Gastroesophageal sphincter (tissue), 4 donors: ENCODE measurements at regions not wholly inside any gene's neighbourhood (a gene's known extent, or its start where the extent isn't known, plus 50 kb on each side); places are given as distances from the start of the nearest gene placed in this dataset.

Experiments used
- ATAC-seq: fragments of 150-250 bp; one replicate; pipeline ENCODE4 v1.9.1; 2016; ENCODE audit warnings: mild to moderate bottlenecking, moderate library complexity
- H3K27ac ChIP-seq, 4 donors: fragments of 200-600 bp; sonication (generic) in 3 of 4; 1 replicate in 3 of 4; 2 replicates in 1 of 4; pipeline ENCODE4 v1.5.1; 2016 to 2019
- H3K27me3 ChIP-seq: fragments of 200-600 bp; sonication (generic); one replicate; pipeline ENCODE4 v1.5.1; 2019
- H3K36me3 ChIP-seq, 2 donors: fragments of 200-600 bp; sonication (generic); one replicate each; pipeline ENCODE4 v1.5.1; 2019; ENCODE audit warnings: control low read depth in 1 of 2
- H3K4me1 ChIP-seq, 3 donors: fragments of 200-600 bp; sonication (generic); 1 replicate in 2 of 3; 2 replicates in 1 of 3; pipeline ENCODE4 v1.5.1; 2016 to 2019; ENCODE audit warnings: control low read depth in 2 of 3
- H3K4me3 ChIP-seq, 2 donors: fragments of 200-600 bp; sonication (generic); one replicate each; pipeline ENCODE4 v1.5.1; 2019; ENCODE audit warnings: mild to moderate bottlenecking in 1 of 2, moderate library complexity in 1 of 2
- H3K9me3 ChIP-seq, 3 donors: fragments of 200-600 bp; sonication (generic); one replicate each; pipeline ENCODE4 v1.5.1; 2017 to 2019; ENCODE audit warnings: control low read depth in 2 of 3
- CTCF ChIP-seq, 4 experiments: fragments of 200-600 bp in 2 of 4; fragments of 450-650 bp in 2 of 4; sonication (generic) in 1 of 4; IDR thresholded peaks; one replicate each; pipeline ENCODE4 v1.5.1; 2017 to 2019; ENCODE audit warnings: antibody characterized with exemption in 4 of 4, mild to moderate bottlenecking in 2 of 4, moderate library complexity in 2 of 4
- EP300 ChIP-seq: sonication (generic); formaldehyde crosslinking; IDR thresholded peaks from one replicate; pipeline ENCODE4 v1.6.1; 2017; ENCODE audit warnings: antibody characterized with exemption, mild to moderate bottlenecking
- POLR2A ChIP-seq, 2 donors: fragments of 450-650 bp; IDR thresholded peaks; one replicate each; pipeline ENCODE4 v1.6.1; 2017; ENCODE audit warnings: antibody characterized with exemption in 2 of 2, mild to moderate bottlenecking in 2 of 2, moderate library complexity in 1 of 2
- POLR2AphosphoS5 ChIP-seq: sonication (generic); formaldehyde crosslinking; IDR thresholded peaks from one replicate; pipeline ENCODE4 v1.6.1; 2017; ENCODE audit warnings: antibody characterized with exemption
- WGBS, 2 donors: methylation state at CpG; one replicate each; pipeline ENCODE4 v1.1.5; 2018; ENCODE audit warnings: low coverage in 1 of 2; 5-methylcytosine and 5-hydroxymethylcytosine counted together

GRCh38 chr18:71873695-71874094 lies 670.4 kb downstream of the CBLN2 start:
- no peak overlapping the region for H3K27ac ChIP-seq

GRCh38 chr18:71865888-71866287 lies 678.3 kb downstream of the CBLN2 start:
- Histone ChIP-seq H3K4me1 (no peaks in the 10 kb centered on the region), H3K27me3 (no peaks in the 10 kb centered on the region), H3K27ac (no peak overlapping the region), H3K4me3 (no peak overlapping the region), H3K36me3 (no peaks in the 10 kb centered on the region), H3K9me3 (no peaks in the 10 kb centered on the region)
- no peak for ATAC-seq
- TF ChIP-seq EP300, result no peak
- TF ChIP-seq POLR2A (IDR thresholded peaks at IDR 0.05), result no peak
- no peak for TF ChIP-seq POLR2AphosphoS5
- TF ChIP-seq CTCF (IDR thresholded peaks at IDR 0.05), result no peak
- WGBS, 2 donors, result 78 to 91% methylated on average over 3 to 5 of the region's 5 CpGs

More at GRCh38 chr18:71873695-71874094, 670.4 kb downstream of the CBLN2 start:
- ATAC-seq, result no peak
- H3K27me3 ChIP-seq, result no peaks in the 10 kb centered on the region
- WGBS, 2 donors, result 80 to 95% methylated on average over 4 of the region's 4 CpGs
- no peaks in the 10 kb centered on the region for H3K4me1 ChIP-seq
- no peaks in the 10 kb centered on the region for H3K9me3 ChIP-seq
- TF ChIP-seq POLR2A (IDR thresholded peaks at IDR 0.05), result no peak
- TF ChIP-seq CTCF (IDR thresholded peaks at IDR 0.05), result no peak
- TF ChIP-seq POLR2AphosphoS5, result no peak
- no peak for TF ChIP-seq EP300
- no peak overlapping the region for H3K4me3 ChIP-seq
- H3K36me3 ChIP-seq, result no peaks in the 10 kb centered on the region

- TF ChIP-seq POLR2A (IDR thresholded peaks at IDR 0.05), result no peak
- TF ChIP-seq CTCF (IDR thresholded peaks at IDR 0.05), result no peak
- no peak for TF ChIP-seq POLR2AphosphoS5
- TF ChIP-seq EP300, result no peak
- ATAC-seq, result no peak
- Histone ChIP-seq H3K4me3 (no peak overlapping the region), H3K4me1 (no peaks in the 10 kb centered on the region), H3K9me3 (no peaks in the 10 kb centered on the region), H3K27ac (no peak overlapping the region), H3K36me3 (no peaks in the 10 kb centered on the region), H3K27me3 (no peaks in the 10 kb centered on the region)
- 67 to 81% methylated on average over 1 of the region's 1 CpG for WGBS, 2 donors
These were observed 693.5 kb downstream of the CBLN2 start for GRCh38 chr18:71850602-71851001.

- no peaks in the 10 kb centered on the region for H3K27me3 ChIP-seq
- H3K4me3 ChIP-seq, result no peak overlapping the region
- no peaks in the 10 kb centered on the region for H3K4me1 ChIP-seq
- no peaks in the 10 kb centered on the region for H3K9me3 ChIP-seq
- no peak overlapping the region for H3K27ac ChIP-seq
- ATAC-seq, result no peak
- no peak for TF ChIP-seq POLR2AphosphoS5
- TF ChIP-seq EP300, result no peak
- TF ChIP-seq POLR2A (IDR thresholded peaks at IDR 0.05), result no peak
- no peak for TF ChIP-seq CTCF (IDR thresholded peaks at IDR 0.05)
- WGBS, 2 donors, result 86 to 96% methylated on average over 3 of the region's 4 CpGs
- no peaks in the 10 kb centered on the region for H3K36me3 ChIP-seq
These were observed 694.7 kb downstream of the CBLN2 start for GRCh38 chr18:71849407-71849806.

- H3K4me3 ChIP-seq, result no peak overlapping the region
- no peaks in the 10 kb centered on the region for H3K27me3 ChIP-seq
- WGBS, 2 donors, result 75% methylated on average over 1 of the region's 2 CpGs; no CpG with 5 or more reads in 1 of the 2 donors
- ATAC-seq, result no peak
- no peak overlapping the region for H3K27ac ChIP-seq
- H3K9me3 ChIP-seq, result no peaks in the 10 kb centered on the region
- TF ChIP-seq POLR2AphosphoS5 (no peak), CTCF (IDR thresholded peaks at IDR 0.05) (no peak), EP300 (no peak), POLR2A (IDR thresholded peaks at IDR 0.05) (no peak)
- H3K4me1 ChIP-seq, result no peaks in the 10 kb centered on the region
- H3K36me3 ChIP-seq, result no peaks in the 10 kb centered on the region
These were observed 697.4 kb downstream of the CBLN2 start for GRCh38 chr18:71846716-71847115.
